IMR-90 (cell line): ENCODE measurements at regions not wholly inside any gene's neighbourhood (a gene's known extent, or its start where the extent isn't known, plus 50 kb on each side); places are given as distances from the start of the nearest gene placed in this dataset.

Source experiments
- BHLHE40 ChIP-seq: fragments of 150-350 bp; IDR thresholded peaks from 2 replicates; pipeline ENCODE4 v1.6.1; 2016; ENCODE audit warnings: mild to moderate bottlenecking, low read depth, low read length
- CEBPB ChIP-seq: IDR thresholded peaks from 2 replicates; pipeline ENCODE4 v1.6.1; 2012; ENCODE audit warnings: low read depth, low read length, improper control_type of control experiment
- CHD1 ChIP-seq: IDR thresholded peaks from 2 replicates; pipeline ENCODE4 v1.6.1; 2012; ENCODE audit warnings: low read depth, low read length, improper control_type of control experiment
- CTCF ChIP-seq: conservative IDR thresholded peaks from 2 replicates; pipeline ENCODE4 v1.5.1; 2012; ENCODE audit warnings: mild to moderate bottlenecking, low read depth, low read length, improper control_type of control experiment
- MAFK ChIP-seq: IDR thresholded peaks from 2 replicates; pipeline ENCODE4 v1.6.1; 2012; ENCODE audit warnings: low read depth, low read length, improper control_type of control experiment
- MXI1 ChIP-seq: IDR thresholded peaks from 2 replicates; pipeline ENCODE4 v1.6.1; 2012; ENCODE audit warnings: low read depth, mild to moderate bottlenecking, low read length, moderate library complexity, borderline replicate concordance
- POLR2A ChIP-seq: IDR thresholded peaks from 2 replicates; pipeline ENCODE4 v1.6.1; 2012; ENCODE audit warnings: mild to moderate bottlenecking, low read depth, low read length
- RAD21 ChIP-seq: IDR thresholded peaks from 2 replicates; pipeline ENCODE4 v1.6.1; 2012; ENCODE audit warnings: low read length, improper control_type of control experiment
- RFX5 ChIP-seq: IDR thresholded peaks from 2 replicates; pipeline ENCODE4 v1.8.0; 2012; ENCODE audit warnings: low read depth, mild to moderate bottlenecking, low read length, moderate library complexity
- USF2 ChIP-seq: fragments of 150-350 bp; IDR thresholded peaks from 2 replicates; pipeline ENCODE4 v1.6.1; 2017; ENCODE audit warnings: mild to moderate bottlenecking, antibody characterized with exemption, low read length, low read depth

- no peak for TF ChIP-seq CTCF
- no peak for TF ChIP-seq CHD1
- no peak for TF ChIP-seq RAD21
- no peak for TF ChIP-seq CEBPB
- TF ChIP-seq POLR2A, result no peak
- TF ChIP-seq MAFK, result no peak
- TF ChIP-seq MXI1, result no peak
- TF ChIP-seq RFX5, result no peak
- no peak for TF ChIP-seq BHLHE40
- no peak for TF ChIP-seq USF2
These were observed 246.1 kb upstream of the DACH1 start for GRCh38 chr13:72113076-72113475.
